NK-92 (cell line): ENCODE measurements at regions not wholly inside any gene's neighbourhood (a gene's known extent, or its start where the extent isn't known, plus 50 kb on each side); places are given as distances from the start of the nearest gene placed in this dataset.

Experiments used
- DNase-seq: peaks from one replicate; lab custom pipeline; 2025; ENCODE audit not compliant: unreplicated experiment; lab: John Stamatoyannopoulos, UW

DNA sequence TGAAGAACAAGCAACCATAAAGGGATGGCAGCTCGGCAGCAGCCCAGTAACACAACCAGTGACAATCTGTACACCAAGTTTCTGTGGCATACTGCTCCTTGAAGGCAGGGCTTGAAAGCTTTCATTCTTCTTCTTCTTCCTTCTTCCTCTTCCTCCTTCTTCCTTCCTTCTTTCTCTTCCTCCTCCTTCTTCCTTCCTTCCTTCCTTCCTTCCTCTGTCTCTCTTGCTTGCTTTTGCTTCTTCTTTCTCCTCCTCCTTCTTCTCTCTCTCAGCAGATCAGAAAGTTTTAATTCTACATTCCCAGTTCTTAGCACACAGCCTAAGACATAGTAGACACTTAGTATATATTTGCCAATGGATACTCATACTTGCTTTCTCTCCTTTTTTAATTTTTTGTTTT, 95.9 kb downstream of the GLUL start:
- no peak for DNase-seq

DNA sequence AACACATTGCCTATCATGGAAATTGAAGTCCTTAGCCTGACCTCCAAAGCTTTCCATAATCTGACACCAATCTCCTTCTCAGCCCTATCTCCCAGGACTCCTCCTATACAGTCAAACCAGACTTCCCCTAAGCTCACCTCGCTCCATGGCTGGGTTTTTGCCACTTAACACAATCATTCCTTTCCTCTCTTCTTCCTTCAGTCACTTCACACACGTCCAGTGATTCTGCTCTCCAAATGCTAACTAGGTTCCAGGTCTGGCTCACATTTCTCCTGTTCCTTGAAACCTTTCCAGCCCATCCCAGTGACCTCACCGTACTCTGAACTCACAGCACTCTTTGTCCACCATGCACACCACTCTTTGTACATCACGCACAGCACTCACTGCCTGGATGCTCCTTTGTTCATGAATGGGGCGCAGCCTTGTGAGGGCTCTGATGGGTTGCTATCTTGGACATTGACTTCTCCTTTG, 98.4 kb downstream of the GLUL start:
- no peak for DNase-seq

DNA sequence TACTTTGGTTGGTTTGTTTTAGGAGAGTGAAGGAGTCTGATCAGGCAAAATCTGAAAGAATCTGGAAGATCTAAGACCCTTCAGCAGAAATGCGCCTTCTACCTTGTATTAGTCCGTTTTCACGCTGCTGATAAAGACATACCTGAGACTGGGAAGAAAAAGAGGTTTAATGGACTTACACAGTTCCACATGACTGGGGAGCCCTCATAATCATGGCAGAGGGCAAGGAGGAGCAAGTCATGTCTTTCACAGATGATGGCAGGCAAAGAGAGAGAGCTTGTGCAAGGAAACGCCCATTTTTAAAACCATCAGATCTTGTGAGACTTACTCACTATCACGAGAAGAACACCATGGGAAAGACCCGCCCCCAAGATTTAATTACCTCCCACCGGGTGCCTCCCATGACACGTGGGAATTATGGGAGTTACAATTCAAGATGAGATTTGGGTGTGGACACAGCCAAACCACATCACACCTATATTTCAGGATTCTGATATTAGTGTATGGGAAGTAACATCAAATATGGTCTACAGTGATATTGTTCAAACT, 99.3 kb downstream of the GLUL start:
- no peak for DNase-seq

DNA sequence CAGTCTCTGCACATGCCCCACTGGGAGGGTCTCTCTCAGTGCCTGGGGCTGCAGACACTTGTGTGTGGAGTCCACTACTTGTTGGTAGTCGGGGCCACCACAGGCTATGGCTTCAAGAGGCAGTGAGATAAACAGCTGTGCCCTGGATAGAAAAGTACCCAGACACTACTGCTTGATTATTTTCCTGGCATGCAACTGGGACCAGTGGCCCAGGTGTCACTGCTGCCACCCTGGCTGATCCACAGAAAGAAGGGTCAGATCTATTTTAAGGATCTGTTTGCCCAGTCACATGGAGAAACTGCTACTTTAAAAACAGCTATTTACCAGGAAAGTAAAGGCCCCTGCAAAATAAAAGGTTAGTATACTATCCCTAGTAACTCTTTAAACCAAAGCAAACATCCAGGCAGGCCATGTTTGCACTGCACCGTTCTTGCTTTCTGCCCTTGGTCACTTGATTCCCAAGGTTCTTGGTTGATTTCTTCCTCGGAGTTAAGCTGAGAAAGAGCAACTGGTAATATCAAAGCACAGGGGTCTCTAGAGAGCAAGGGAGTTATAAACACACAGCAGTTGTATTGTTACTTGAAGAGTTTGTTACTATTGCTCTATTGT, 99.9 kb downstream of the GLUL start:
- no peak for DNase-seq

DNA sequence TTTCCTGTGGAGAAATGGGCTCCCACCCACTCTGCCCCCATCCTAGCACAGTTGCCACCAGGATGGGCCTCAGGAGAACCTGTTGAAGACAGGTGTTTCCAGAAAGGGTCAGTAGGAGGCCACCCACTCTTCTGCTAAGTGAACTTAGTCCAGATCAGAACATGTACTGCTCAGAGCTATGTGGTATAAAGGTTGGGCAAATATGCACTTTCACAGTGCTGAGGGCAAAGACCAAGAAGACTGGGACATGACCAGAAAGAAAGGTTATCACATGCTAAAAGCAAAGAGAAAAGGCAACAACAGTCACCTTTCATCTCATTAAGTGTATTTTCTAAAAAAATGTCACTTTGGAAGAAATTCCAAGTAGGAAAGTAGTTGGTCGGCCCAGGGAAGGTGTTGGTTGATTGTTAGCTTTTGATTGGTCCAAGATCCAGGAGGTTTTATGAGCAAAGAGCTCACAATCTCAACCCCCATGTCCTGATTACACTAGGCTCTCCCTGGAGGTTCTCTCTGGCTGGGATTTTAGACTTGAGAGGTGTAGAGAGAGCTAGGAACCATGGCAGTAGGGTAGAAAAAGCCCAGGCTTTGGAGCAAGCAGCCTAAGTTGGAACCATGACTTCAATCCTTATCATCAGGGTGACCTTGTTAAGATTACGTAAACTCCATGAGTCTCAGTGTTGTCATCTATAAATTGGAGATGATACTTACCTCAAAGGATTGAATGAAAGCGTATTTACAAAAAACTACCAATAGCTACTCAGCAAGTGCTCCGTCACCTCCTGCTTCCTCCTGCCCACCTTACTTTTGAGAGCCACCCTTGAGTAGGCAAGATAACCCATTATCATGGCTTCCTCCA, 102.6 kb downstream of the GLUL start:
- no peak for DNase-seq

DNA sequence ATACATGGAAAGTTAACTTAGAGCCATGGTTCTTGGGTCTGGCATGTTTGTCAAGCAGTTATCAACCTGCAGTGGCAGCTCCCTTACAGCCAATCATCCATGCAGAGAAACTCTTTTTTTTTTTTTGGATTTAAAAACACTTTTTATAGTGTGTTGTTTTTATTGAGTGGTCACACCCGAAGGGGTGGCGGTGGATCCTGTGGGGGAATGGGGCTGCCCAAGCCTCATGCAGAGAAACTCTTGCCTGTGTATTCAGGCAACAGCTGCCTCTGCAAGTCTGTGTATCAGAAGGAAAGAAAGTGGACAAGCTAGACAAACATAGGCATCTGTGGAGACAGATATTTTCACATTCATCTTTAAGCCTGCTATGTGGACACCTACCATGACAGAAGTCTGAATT, 104.8 kb downstream of the GLUL start:
- no peak for DNase-seq

DNA sequence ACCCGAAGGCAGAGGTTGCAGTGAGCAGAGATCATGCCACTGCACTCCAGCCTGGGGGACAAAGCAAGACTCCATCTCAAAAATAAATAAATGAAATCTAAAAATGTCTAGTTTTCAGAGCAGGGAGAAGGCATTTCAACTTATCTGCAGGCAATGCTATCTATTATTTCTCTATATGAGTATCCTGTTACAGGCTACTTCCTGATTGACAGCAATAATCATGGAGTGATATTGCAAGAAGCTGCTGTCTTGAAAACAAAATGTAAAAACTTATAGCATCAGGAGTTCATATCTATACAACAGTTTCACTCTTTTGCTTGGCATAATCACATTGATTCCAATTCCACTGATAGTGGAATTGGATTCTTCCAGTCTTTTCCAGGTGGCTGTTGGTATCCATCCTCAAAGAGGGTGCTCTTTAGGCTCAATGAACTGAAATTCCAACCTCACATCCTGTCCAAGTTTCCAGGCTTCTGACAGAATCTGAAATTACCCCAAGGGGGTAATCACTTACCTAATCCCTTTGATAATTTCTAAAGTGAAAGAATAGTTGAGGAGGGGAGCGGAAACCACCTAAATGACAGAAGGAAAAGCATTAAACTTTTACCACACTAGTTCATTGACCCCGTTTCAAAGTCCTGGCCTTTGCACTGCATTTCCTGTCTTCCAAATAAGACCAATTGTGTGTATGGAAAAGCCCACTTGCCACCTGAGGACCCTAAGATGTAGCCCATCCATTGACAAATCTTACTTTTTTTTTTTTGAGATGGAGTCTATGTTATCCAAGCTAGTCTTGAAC, 107.6 kb downstream of the GLUL start:
- no peak for DNase-seq

DNA sequence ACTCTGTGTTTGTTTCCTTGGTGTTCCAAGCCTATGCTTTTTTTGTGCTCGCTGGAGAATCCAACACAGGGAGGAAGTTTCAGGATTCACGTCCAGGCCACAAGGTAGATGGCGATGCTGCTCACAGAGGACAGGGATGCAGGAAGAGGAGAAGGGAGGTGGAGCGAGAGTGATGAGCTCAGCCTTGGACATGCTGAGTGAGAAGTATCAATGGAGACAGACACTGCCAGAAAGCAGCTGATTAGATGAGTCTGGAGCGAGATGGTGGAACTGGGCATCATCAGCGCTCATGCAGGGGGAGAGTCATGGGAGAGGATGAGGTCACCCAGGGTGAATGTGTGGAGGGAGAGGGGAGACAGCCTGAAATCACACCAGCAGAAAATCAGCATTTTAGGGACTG, 110.0 kb downstream of the GLUL start:
- DNase-seq, result no peak

DNA sequence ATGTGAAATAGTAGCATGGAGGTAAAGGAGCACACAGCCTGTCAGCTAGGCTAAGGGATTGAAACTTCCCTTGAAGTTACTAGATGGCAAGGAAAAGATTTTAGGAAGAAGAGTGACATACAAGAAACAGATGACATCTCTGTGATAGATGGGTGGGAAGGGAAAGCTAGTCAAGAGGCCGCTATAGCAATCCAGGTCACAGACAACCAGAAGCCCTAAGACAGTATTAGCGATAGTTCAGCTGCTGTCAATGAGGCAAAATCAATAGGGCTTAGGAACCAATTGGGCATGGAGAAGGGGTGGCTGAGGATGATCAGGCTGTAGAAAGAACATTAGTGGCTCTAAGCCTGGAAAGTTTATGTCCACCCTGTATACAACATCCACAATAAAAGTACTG, 111.1 kb downstream of the GLUL start:
- DNase-seq, result no peak

DNA sequence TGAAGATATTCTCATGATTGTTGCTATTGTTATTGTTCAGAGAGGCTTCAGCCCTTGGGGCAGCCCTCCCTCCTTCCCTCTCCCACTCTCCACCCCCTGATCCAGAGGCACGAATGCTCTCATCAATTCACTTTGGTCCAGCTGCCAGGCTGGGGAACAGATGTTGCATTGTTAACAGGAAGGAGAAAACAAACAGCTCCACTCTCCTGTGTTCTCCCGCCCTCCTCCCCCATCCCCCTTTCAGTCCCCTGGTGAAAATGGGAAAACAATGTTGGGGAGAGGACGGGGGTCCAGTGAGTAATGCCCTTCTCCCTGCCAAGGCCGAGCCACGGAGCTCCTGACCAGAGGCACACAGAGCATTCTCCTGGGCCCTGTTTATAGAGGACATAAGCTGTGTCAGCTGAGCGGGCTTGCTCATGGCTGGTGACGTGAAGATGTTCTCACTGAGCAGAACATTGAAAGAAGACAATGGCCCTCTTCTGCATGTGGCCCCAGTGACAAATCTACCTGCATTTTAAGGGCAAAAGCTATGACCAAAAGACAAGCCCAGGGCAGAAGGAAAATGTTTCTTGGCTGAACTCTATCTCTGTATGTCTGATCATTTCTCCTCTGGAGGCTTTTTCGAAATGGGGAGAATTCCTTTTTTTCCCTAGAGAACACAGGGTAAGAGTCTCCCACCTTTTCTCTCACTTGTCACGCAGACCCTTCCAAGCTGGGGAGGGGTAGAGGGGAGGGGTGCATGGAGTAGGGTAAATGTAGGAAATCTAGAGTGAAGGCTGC, 111.7 kb downstream of the GLUL start:
- no peak for DNase-seq

DNA sequence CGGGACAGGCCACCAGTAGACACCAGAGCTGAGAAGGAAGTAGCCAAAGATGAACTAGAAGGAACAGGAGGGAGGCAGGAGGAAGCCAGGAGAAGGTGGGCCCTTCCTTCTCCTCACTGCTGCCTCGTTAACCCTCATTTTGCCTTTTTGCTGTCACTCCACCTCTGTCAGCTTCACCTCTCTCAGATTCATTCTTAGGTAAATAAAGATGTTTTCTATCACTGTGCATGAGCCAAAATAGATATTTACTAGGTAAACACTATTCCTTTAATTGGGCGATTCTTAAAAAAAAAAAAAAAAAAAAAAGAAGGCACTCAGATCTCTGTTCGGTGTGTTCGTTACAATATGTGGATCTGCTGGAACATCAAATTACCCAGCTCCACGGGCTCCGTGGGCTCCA, 112.3 kb downstream of the GLUL start:
- DNase-seq, result no peak

DNA sequence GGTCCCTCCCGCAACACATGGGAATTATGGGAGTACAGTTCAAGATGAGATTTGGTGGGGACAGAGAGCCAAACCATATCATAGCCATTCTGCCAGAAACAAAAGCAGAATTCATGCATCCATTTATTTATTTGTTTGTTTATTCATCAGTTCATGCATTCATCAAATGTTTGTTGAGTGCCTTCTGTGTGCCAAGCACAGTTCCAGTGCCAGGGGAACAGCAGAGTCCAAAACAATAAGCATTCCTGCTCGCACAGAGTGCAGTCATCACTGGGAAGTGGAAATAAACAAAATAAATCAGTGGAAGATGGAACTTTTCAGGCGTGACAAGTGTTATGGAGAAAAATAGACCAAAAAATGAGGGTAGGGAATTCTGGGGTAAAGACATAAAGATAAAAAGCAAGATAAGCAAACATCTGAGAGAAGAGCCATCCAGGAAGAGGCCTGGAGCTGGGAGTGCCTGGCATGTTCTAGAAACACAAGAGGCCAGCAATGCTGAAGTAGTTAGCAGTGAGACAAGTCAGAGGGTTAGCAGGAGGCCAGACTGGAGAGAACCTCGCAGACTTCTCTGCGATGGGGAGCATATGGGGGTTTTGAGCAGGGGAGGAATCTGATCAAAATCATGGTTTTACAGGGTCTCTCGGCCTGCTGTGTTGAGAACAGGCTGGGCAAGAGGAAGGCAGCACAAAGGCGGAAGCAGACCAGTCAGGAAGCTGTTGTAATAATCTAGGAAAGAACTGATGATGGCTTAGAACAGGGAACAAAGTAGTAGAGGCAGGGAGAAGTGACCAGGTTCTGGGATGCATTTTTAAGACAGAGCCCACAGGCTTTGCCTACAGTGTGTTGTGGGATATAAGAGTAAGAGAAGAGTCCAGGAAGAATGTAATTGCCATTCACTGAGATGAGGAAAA, 113.2 kb downstream of the GLUL start:
- no peak for DNase-seq

DNA sequence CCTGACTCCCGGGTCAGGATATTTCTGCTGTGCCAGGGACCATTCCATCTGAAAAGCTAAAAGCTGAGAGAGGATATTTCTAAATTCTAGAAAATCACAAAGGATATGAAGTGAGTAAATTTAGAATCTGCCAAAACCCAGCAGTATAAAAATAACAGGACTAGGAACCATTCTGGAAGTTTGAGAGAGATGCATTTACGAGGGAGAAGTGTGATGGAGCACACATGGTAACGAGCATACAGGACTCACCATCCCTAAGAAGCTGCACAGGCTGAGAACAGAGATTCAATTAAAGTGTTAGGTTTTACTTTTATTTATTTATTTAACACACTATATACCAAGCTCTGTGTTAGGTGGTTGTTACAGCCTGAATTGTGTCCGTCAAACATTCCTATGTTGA, 116.3 kb downstream of the GLUL start:
- DNase-seq, result no peak

DNA sequence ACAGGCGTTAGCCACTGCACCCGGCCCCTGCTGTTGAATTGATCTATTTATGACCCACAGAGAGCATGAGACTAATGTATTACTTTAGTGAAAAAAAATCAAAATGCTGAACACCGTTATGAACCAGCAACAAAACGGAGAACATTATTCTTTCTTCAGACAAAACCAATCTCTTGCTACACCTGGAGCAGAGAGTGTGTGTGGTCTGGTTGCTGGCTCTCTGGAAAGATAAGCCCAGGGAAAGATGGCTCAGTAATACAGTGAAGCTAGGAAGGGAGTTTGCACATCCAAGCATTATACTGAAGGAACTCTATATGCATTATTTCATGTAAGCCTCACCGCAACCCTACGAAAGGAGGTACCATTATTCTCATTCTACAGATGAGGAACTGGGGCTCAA, 117.0 kb downstream of the GLUL start:
- DNase-seq, result no peak

DNA sequence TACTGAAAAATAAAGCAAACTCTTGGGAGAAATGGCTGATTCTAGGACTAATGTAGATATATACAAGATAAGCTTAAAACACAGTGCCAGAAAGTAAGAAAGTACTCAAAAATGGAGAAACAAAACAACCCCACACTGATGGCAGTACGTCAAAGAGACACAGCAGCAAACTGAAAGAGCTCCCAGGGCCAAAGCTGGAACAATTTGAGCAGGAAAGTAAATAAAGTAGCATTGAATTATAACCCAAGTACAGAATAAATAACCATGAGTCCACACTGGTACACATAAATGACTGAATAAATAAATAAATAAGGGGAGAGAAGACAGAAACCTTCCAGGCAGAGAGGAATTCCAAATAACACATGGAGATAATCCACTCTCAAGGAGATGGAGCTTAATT, 120.9 kb downstream of the GLUL start:
- no peak for DNase-seq

DNA sequence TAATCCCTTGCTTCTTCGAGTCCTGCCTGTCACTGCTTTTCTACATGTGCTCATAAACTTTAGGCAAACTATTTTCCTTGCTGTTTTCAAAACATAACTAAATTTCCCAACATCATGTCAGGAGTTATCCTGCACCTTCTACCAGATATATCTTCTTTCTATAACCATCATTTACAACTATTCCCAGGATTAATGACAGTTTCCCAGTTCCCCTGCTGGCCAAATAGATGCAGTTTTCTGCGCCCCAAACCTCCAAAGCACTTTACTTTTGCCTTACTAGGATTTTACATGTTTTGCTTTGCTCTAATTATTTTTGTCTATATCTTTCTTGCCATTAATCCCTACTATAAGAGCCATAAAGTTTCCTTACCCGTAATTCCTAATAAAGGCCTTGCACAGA, 122.5 kb downstream of the GLUL start:
- no peak for DNase-seq

DNA sequence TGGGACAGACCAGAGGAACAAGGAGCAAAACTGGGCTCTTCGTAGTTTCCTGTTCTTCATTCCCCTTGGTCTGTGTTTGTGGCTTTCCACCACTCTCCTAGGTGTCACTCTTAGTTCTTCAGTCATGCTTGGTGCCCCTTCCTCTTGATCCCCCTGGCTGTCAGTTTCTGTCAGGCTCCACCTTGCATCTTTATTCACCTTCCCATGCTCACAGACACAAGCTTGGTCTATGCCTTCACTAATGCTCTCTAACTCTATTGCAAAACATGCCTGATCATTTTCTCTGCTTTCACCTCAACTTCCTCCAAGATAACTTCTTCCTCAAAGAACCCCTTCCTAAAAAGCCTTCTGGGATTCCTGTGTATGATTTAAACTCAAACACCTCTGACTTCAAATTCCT, 122.9 kb downstream of the GLUL start:
- DNase-seq, result no peak

DNA sequence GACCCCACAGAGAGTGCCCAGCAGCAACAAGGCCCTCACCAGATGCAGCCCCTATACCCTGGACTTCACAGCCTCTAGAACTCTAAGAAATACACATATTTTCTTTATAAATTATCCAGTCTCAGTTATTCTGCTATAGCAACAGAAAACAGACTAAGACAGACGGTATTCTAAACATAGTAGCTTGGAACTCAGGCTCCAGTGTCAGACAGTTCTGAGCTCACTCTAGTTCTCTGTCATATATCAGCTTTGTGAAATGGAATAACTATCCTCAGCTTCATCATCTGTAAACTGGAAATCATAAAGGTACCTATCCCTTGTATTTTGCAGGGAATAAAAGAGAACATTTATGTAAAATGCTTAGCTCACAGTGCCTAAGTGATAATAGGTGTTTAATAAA, 127.4 kb downstream of the GLUL start:
- DNase-seq, result no peak

DNA sequence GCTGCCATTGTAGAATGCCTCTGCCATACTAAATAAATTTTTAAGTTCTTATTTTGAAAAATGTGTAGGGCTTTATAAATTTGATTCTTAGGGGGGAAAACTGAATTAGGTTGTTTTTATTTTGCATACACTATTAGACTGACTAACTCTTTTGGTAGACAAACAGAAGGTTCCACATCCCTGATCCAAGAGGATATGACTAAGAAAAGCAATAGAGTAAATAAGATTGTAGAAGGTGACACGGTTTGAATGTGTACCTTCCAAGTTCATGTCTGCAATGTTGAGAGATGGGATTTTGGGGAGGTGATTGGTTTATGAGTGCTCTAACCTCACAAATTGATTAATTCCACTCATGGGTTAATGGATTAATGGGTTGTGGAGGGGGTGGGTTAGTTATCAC, 127.9 kb downstream of the GLUL start:
- DNase-seq, result no peak

DNA sequence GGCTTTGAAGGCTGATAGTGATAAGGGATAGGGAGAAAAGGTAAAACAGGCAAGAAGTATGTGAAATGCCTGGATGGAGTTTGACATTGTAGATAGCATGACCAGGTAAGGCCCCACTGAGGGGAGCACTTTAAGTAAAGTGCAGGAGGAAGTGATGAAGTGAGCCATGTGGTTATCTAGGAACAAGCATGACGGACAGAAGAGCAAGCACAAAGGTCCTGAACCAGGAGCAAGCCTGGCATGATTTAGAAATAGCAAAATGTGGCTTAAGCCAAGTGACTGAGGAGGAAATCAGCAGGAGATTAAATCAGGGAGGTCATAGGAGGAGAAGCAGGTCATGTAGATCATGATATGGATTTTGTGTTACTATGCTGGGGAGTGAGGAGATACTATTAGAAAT, 129.2 kb downstream of the GLUL start:
- DNase-seq, result no peak
